Activated CD4-positive, alpha-beta T cell treated with anti-CD3 and anti-CD28 coated beads, Interleukin-2, Interleukin-4, amounts not matched to agents 100 ng/mL and 50 ng/mL, durations not matched to agents 16 hours and 8 hours (primary cell): ENCODE measurements at regions not wholly inside any gene's neighbourhood (a gene's known extent, or its start where the extent isn't known, plus 50 kb on each side); places are given as distances from the start of the nearest gene placed in this dataset.

ENCODE experiments used
- DNase-seq: peaks from one replicate; pipeline ENCODE4 v3.0.0-alpha.2; 2020; ENCODE audit warnings: low spot score

DNA sequence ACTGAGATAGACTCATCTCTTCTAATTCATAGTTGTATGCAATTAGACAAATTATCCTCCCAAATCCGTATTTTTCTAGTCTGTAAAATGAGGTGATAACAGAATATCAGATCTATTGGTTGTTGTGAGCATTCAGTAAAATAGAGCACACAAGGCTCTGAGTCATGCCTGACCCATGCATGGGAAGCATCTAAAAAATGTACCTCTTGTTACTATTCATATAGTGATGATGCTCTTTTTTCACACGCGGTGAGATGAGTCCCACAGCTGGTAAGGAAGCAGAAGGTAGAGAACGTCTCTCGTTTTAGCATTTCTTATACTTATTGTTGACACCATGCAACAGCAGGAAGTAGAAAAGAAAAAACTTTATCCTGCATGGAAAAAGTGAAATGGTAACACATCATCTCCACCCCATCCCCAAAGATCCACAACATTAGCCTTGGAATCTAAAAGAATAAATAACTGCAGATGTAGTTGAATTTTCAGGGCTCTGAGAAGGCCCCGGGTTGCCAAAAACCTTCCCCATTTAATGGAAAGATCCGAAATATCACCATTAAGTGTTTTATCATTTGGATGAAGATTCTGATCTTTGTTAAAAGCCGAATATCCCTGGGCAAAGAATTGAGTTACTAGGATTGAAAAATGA is 215.6 kb downstream of the TMEM114 start:
- no peak for DNase-seq

- DNase-seq, result no peak
These were observed 216.5 kb downstream of the TMEM114 start for GRCh38 chr16:8373676-8374431.

DNA sequence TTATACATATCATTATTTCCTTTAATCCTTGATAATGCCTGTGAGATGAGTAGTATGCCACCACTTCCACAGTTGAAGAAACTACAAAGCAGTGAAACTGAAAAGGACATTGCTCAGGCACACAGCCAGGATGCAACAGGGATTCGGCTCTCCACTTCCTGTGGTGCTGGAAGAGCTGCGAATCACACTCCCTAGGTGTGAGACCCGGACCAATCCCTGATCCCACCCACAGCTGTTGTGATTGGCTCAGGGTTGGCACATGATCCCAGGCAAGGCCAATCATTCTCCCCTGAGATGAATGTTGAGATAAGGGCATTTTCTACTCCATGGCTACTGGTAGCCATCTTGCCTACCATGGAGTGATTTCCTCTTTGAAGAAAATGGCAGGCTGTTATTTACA is 218.2 kb downstream of the TMEM114 start:
- no peak for DNase-seq

GRCh38 chr16:8370374-8371270 is 219.7 kb downstream of the TMEM114 start:
- DNase-seq, result no peak

- DNase-seq, result no peak
These were observed 231.4 kb downstream of the TMEM114 start for GRCh38 chr16:8358937-8359336.

DNA sequence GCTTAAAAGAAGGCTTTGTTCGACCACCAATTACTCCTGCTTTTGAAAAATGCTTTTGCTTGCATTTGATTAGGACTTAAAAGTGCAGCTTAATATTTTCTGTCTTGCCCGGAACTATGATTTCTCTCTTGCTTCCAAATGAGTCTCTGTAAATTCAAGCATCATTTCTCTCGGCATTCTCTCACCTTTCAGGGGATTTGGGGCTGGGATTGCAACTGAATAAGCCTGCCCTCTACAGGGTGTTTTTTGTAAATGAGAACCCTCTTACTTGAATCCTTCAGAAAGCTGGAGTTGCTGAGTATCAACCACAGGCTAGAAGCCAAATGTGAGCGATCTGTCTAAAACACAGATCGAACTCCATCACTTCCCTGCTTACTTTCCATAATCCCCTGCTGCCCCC is 234.6 kb downstream of the TMEM114 start:
- DNase-seq, result no peak

- DNase-seq, result no peak
These were observed 244.0 kb downstream of the TMEM114 start for GRCh38 chr16:8346294-8346693.

GRCh38 chr16:8342276-8342675 is 248.0 kb downstream of the TMEM114 start:
- no peak for DNase-seq

DNA sequence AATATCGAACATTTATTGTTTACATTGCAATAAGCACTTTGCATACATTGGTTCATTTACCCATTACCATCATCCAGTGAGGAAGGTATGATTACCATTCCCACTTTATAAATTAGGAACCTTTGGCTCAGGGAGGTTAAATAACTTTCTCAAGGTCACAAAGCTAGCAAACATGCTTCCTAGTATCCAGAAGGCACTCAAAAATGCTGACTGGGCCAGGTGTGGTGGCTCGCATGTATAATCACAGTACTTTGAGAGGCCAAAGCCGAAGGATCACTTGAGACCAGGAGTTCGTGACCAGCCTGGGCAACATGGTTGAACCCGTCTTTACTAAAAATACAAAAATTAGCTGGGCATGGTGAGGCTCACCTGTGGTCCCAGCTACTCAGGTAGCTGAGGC is 259.6 kb downstream of the TMEM114 start:
- DNase-seq, result no peak

DNA sequence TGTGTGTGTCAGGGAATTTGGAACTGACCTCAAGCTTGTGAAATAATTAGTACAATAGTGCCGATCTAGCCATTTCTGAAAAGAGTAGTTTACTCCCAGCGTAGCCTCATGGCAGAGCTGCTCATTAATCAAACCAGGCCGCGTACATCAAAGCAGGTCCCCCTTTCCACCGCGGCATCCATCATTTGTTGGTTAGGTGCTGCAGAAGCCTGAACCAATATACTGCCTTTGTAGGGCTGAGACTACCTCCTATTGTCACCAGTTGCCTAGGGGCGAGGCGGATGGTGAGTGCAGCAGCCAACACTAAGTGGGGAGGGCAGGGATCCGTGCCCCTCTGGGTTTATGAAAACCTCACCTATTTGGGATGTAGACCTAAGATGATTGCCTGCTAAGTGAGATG is 264.1 kb downstream of the TMEM114 start:
- DNase-seq, result no peak

- DNase-seq, result no peak
These were observed 267.2 kb downstream of the TMEM114 start for GRCh38 chr16:8323153-8323552.

DNA sequence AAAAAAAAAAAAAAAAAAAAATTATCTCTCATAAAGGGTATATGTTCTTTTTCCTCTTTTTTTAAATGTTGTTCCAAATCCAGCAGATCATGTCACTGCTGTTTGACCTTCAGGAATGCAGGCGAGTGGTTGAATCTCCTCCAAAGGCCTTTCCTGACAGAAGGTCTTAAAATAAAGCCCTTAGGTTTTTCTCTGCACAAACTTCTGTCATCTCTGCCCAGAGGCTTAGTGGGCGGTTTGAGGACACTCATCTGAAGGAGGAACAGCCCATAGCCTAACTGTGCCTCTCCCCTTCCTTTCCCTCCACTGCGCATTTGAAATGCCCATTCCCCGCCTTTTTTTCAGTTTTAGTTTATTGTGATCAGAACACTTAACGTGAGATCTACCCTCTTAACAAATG is 270.2 kb downstream of the TMEM114 start:
- no peak for DNase-seq

DNA sequence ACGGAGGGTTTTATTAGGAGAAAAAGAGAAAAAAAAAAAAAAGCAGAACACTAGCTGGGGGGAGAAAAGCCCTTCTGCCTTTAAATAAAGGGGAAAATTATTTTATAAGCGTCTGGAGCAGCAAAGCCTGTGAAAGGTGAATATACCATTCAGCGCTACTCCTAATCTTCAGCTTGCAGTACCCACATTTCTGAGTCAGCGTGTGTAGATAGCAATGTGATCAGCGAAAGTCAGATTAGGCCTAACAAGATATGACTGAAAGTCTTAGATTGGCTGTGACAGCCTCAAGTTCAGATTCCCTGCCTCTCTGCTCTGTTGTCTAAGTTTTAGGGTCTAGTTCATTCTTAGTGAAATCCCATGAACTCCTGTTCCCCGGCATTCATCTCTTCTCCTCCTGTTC is 279.5 kb downstream of the TMEM114 start:
- no peak for DNase-seq

- DNase-seq, result no peak
These were observed 280.0 kb downstream of the TMEM114 start for GRCh38 chr16:8310323-8310722.

- DNase-seq, result no peak
These were observed 285.1 kb downstream of the TMEM114 start for GRCh38 chr16:8305201-8305600.

GRCh38 chr16:8299635-8300034 is 290.7 kb downstream of the TMEM114 start:
- DNase-seq, result no peak

DNA sequence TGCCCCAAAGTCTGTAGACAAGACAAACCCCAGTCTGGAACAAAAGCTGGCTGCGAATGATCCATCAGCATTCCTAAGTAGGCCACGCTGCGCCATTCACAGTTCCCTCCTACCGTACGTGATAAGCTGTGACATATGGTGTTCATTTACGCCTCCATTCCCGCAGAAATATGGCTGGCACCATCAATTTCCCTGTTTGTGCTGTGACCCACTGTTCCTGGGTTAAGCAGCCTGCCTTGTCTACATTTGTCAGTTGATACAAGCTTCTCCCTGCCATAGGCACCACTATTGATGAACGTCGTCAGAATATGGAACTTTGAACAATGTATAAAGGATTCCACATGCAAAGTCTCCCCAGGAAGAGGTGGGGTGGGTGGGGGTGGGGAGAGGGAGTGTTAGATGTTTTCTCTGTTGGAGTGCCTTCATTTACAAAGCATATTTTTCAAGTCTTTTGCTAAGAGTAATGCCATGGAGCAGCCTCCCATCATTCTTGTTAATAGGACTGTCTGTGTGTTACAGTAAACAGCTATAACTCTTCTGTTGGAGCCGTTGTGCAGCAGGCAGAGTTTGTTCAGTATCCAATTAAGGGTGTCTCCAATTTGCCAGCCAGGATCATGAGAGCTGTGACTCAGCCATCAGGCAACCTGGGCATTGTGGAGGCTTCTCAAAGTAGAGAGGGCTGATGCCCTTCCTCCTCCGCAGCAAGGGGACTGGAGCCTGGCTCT is 294.6 kb downstream of the TMEM114 start:
- DNase-seq, result no peak

GRCh38 chr16:8293413-8293812 is 296.9 kb downstream of the TMEM114 start:
- DNase-seq, result no peak

DNA sequence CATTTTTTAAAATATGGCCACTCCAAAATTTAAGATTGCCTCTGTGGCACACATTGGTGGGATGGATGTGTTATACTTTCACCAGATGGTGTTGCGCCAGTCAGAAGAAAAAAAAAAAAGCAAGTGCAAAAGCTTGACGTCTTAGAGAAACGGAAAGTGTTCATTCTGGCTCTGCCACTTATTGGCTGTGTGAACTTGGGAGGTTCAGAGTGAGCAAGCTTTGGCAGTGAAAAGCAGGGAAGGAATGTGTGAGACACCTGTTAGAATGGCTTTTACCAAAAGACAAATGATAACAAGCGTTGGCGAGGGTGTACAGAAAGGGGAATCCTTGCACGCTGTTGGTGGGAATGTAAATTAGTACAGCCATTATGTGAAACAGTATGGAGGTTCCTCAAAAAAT is 298.0 kb downstream of the TMEM114 start:
- no peak for DNase-seq

- no peak for DNase-seq
These were observed 304.0 kb downstream of the TMEM114 start for GRCh38 chr16:8286348-8286747.

GRCh38 chr16:8283195-8283594 is 307.1 kb downstream of the TMEM114 start:
- DNase-seq, result no peak

- no peak for DNase-seq
These were observed 312.2 kb downstream of the TMEM114 start for GRCh38 chr16:8278031-8278580.
